NOMO-1 treated with DMSO at 0.1 percent for 48 hours (cell line): ENCODE measurements at regions not wholly inside any gene's neighbourhood (a gene's known extent, or its start where the extent isn't known, plus 50 kb on each side); places are given as distances from the start of the nearest gene placed in this dataset.

ENCODE experiments used
- DNase-seq: peaks from one replicate; lab custom pipeline; 2025; ENCODE audit not compliant: unreplicated experiment; lab: John Stamatoyannopoulos, UW

DNA sequence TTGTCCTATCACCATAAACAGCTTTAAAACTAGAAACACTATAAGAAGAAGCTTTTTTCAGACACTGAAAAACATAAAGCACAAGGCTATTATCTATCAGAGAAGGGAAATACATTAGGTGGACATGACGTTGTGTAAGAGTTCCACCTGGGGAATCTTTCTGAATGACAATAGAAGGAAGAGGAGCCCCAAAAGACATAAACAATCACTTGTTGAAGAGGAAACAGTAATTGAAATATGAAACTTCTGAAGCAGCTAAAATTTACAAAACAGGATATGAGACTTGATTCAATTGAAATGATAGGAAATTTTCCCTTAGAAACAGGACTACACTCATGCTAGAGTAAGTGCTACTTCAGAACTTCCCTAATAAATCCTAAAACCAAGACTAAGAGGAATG lies 933.6 kb downstream of the EFNA5 start:
- DNase-seq, result no peak

DNA sequence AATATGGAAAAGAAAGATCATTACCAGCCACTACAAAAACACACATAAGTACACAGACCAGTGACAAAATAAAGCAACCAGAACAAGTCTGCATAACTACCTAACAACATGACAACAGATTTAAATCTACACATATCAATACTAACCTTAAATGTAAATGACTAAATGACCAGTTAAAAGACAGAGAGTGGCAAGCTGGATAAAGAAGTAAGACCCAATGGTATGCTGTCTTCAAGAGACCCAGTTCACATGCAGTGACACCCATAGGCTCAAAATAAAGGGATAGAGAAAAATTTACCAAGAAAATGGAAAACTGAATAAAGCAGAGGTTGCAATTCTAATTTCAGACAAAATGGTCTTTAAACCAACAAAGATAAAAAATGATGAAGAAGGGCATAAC lies 938.1 kb downstream of the EFNA5 start:
- no peak for DNase-seq

DNA sequence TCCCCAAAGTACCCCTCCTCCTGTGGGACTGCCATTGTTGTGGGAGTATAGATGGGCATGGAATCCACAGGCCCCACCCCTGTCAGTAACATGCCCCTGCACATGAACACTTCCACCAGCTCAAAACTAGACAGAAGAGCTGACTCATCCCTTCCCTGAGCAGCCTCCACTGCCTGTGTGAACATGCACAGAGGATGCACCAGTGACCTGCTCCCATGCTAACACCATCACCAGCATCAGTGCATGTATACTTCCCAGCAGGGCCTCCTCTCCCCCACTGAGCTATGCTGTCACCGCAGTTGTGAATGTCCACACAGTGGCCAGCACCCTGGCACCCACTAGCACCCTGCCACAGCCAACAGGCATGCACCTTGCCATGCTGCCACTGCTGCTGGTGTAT lies 939.8 kb downstream of the EFNA5 start:
- no peak for DNase-seq

DNA sequence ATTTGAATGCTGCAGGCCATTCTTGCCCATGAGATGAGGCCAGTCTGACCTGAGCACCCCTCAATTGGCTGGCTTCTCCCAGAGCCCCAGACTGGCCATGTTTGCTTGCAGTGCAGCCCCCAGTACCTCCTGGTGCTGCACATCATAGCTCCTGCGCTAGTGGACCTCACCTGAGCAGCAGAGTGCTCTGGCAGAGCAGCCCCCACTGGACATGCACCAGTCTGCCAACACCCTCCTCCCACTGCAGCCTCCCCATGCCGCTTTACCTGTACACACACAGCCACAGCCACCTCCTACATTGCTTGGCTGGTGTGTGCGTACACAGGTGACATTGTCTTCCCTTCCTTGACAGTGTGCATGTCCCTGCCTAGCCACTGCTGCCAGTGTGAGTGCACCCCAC lies 940.2 kb downstream of the EFNA5 start:
- DNase-seq, result no peak

DNA sequence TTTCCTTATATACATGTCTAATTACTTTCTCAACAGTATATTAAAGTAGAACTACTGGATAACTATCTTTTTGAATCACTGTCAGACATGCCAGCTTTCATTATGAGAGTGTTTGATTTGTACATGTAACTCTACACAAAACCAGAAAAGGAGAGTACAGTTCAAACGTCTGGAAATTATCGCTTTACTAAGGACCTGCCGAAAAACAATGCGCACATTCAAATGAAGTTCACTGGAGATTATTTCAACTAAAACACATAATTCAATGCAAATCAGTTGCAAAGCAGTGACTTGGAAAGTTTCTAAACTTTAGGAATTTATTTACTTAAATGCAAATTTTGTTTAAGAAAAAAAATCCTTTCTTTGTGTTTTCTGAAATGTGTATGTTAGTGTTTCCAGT lies 942.5 kb downstream of the EFNA5 start:
- DNase-seq, result no peak

DNA sequence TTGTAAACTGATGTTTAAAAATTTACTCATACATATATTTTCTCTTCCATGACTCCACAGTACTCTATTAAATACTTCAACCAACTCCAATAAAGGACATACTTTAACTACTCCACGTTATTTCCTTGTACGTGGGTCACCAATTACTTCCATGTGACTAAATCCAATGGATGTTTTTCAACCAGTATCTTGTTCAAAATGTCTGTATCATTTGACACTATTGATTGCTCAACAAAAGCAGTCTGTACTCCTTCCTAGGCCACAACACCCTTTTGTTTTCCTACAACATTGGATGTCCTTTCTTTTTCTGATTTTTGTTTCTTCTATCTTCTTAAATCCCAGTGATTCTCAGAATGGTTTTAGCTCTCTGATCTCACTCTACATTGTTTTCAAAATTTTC lies 943.7 kb downstream of the EFNA5 start:
- DNase-seq, result no peak

DNA sequence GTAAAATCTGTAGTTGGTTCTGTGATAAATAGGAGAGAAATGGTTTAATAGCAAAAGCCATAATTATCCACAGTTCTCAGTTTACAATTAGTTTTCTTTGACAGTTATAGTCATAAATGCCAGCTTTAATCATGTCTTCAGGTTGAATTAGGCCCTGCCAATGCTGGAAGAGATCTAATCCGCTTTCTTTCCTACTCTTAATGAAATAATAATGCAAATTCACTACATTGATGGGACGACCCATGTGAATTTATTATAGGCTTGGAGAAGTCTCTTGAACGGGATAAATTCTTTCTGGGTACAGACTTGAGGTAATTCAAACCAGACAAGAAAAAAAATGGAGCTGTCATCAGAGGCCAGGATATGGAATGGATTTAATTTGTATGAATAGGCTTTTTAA lies 950.4 kb downstream of the EFNA5 start:
- no peak for DNase-seq

DNA sequence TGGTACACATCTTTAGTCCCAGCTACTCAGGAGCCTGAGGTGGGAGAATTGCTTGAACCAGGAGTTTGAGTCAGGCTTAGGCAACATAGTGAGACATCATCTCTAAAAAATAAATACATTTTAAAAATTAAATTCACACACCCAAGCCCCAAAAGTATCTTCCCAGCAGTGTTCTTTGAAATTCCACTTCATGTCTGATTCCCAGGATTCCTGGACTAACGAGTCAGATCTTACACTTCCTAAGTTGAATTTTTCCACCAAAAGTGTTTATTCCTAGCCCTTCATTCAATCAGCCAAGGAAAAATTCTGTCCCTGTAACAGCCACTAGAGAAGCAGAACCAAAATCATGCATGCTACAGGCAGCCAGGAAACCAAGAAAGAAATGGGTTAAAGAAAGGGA lies 970.9 kb downstream of the EFNA5 start:
- DNase-seq, result no peak

DNA sequence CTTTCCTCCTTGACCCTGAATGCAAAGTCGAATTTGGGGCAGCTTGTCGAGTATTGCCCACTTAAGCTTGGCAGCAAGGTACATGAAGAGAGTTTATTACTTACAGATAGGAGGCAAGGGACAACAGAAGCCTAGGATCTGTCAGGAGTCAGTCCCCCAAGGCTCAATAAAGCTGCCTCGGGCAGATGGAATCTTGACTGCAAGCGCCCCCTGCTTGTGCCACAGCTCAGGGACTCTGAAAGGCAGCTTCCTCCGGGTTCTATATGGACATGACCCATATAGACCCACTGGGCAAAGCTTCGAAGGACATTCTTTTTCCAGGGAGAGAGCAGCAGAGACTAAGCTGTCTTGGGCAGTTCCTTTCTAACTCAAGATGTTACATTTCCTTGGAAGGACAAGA lies 971.5 kb downstream of the EFNA5 start:
- DNase-seq, result no peak

DNA sequence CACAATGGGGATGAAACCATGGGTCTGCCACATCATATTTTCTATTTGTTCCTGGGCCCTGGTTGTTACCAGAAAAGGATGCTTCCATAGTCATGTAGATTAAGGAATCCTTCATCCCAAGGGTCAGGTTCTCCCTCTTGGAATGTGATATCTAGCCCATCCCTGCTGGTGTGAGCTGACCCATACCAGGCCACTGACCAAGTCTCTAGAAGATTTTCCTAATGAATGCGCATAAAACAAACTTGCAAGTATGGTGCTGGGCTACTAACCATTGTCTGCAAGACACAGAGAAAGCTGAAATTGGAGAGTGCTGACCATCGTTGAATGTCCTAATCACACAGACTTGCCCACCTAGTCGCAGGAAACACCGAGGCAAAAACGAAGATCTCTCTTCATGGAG lies 972.6 kb downstream of the EFNA5 start:
- no peak for DNase-seq

DNA sequence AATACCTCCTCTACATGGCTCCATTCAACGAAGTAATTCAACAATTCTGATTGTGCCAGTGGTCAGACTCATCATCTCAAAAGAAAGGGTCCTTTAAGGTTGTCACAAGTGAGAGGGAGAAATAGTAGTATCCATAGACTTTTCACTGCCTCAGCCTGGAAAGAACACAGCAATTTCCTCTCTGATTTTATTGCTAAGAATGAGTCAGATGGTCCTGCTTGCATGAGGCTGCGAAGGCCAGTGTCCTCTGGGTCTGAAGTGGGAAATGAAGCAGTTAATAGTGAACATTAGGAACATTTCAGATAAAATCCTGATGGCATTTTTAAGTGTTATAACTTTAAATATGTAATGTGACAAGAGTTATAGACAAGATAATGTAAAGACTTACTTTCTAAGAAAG lies 979.0 kb downstream of the EFNA5 start:
- no peak for DNase-seq

DNA sequence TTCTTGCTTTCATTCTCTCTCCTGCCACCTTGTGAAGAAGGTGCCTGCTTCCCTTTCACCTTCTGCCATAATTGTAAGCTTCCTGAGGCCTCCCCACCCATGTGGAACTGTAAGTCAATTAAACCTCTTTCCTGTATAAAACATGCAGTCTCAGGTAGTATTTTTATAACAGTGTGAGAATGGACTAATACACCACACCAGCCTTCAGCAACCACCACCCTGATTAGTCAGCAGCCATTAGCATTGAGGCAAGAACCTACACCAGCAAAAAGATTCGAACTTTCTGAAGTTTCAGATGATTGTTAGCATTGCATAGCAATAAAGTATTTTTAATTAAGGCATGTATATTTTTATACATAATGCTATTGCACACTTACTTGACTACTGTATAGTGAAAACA lies 980.2 kb downstream of the EFNA5 start:
- DNase-seq, result no peak

DNA sequence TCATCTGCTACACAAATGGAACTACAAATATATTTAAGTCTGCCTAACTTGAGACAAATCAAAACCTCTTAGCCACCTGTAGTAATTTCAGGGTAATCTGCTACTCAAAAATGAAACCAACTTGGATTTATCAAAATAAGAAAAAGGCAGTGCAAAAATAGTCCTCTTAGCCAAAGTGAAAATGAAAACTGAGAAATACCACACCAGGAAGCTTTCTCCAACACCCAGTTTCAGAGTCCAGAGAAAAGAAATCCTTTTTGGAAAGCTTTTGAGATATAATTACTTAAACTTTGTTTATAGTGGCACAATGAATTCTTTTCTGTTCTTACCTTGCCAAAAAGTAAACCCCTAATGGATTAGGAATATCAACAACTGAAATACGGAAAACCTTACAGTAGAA lies 990.4 kb downstream of the EFNA5 start:
- no peak for DNase-seq

DNA sequence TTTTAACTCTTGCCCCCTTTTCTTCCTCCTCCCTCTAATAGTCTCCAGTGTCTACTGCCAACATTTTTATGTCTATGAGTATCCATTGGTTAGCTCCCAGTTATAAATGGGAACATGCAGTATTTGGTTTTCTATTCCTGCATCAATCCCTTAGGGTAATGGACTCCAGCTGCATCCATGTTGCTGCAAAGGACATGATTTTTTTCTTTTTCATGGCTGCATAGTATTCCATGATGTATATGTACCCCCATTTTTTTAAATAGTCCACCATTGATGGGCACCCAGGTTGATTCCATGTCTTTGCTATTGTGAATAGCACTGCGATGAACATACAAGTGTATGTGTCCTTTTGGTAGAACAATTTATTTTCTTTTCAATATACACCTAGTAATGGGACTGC lies 993.7 kb downstream of the EFNA5 start:
- DNase-seq, result no peak

DNA sequence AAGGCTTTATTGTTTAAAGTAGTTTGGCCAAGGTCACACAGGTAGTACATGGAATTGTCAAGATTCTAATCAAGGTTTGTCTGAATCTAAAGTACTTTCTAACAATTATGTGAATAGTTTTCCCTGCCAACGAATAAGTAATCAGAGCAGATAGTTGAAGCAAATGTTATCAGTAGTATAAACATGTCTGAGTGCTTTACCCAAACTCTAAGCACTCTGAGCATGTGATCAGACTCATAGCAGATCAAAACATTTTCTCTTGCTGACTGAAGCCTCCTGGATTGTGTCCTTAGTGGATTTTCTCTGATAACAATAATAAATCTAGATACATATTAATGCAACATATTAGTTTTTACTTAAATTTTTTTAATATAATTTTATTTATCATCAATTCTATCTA lies 995.0 kb downstream of the EFNA5 start:
- no peak for DNase-seq

DNA sequence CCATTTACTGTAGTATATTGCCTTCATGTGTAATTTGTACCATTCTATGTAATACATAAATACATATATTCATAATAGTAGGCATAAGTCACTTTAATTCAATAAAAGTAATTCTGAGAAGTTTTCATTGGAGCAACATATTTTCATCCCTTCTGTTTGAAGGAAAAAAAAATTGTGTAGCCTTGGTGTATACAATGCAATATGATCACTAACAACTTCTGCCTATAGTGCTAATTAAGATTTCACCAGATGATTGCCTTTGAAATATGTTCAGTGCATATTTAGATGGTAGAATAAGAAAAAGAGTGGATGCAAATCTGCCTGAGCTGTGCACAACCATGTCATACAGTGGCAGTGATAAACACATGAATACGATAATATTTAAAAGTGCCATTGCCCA lies 996.8 kb downstream of the EFNA5 start:
- no peak for DNase-seq

DNA sequence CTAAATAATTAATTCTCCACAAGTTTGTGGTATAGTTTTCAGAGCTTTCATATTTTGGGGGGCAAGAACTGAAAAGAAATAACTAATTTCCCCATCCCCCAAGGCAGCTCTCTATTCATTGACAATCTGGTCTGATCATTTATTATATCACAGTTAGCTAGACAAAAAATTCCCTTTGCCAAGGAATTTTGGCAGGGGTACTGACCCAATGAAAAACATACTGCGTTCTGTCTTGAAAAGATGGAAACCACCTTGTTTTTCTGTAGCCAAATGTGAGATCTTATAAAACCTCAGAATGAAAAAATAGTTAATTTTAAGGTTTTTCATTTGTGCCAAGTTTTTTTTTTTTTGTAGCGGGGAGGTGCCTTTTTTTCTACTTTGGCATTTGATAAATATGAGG lies 1008.9 kb downstream of the EFNA5 start:
- DNase-seq, result no peak

DNA sequence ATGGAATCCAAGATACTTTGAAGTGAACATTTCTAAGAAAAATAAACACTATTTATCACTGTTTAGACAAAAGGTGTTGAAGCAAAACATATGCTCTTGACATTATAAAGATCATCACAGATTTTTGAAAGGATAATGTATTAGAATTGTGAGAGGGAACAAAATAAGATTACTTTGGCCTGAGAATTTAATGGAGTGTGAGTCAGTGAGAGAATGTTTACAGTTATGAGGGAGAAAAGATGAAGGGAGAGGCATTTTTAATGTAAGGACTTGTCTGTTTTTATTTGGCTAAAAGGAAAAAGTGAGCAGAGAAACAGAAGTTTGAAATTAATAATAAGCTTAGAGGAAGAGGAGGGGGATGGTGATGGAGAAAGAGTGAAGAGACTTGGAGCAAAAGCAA lies 1010.1 kb downstream of the EFNA5 start:
- no peak for DNase-seq

DNA sequence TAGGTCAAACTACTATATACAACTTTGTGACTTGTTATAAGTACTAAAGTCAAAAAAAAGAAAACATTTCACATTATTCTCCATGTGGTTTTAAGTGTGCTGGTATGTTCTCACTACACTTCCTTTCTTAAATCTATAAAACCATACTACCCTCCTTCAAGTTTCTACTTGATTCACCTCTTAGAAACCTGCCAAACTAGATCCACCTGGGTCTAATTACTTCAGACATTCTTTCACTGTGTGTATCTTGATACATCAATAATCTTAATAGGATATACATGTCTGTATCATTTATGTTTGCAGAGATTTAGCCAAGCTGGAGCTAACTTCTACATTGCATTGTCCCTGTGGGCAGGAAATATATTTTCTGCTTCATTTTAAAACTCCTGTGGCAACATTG lies 1012.6 kb downstream of the EFNA5 start:
- DNase-seq, result no peak

DNA sequence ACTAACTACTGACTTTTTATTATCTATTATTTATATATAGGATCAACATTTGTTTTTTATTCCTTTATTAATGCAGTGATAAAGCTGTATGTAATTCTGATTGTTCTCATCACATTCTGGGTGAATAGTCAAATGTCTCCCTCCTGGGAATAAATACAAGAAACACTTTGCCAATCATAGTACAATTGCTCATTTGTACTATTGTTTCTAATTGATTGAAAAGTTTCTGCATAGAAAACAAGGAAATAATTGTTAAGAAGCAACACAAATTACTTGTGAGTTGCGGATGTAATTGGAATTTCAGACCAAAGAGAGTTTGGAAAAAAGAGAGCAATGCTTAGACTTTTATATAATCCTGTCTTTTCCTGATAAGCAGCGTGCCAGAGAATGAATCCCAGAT lies 1013.9 kb downstream of the EFNA5 start:
- DNase-seq, result no peak

DNA sequence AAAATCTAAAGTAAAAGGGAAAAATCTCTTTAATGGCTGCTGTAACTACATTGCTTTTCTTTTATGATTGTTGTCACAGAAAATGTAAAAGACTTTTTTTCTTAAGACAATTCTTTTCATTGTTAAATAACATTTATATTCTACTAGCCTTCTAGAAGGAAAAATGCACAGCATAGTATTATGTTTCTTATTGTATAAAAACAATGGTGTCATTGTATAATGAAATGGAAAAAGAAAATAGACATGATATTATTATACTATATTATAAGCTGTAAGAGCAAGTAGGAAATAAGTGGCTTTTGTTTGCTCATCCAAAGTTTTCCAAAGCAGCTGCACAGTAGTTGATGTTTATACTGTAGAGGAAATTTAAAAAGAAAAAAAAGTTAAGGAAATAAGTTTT lies 1021.7 kb downstream of the EFNA5 start:
- DNase-seq, result no peak

DNA sequence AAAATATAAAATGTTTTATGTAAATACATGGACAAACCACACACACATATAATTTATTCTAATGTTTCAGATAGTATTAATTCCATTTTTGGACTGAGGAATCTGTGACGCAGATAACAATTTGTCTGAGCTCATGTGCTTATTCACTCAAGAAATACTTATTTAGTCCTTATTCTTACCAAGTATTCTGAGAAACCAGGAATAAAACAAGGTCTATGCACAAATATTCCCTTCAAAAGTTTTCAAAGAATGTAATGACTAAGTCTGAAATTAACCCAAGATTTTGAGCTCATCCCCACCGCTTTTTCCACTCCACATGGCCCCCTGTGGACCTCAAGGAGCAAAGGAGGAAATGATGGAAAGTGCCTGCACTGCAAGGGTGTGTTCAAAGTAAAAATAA lies 1022.3 kb downstream of the EFNA5 start:
- no peak for DNase-seq

DNA sequence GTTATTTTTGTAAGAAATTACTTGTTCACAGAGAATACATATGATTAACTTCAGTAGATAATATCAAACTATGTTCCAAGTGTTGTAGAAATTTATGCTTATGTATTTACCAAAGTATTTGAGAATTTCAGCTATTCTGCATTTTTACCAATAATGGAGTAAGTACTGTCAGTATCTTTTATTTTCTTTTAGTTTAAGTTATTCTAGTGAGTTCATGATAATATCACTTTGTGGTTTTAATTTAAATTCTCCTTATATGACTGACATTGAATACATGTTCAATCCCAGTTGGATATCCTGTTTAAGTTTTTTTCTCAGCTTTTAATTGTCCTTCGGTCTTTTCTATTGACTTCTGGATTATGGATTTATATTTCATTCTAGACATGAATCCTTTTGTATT lies 1024.6 kb downstream of the EFNA5 start:
- DNase-seq, result no peak

DNA sequence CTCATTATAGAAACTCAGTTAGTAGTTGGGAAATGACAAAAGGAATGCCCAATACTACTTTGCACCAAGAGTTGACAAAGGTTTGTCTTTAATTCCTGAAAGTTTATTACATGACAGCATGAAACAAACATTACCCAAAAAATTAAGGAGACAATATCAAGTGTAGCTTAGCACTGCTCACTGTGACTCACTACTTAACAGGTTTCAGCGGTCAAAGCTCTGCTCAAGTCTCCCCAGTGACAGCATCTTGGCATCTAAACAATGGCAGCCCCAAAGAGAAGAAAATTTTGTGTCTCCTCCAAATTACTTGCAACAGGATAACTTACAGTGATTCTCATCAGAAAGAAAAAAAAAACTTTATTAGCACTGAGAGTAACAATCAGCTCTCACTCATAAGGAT lies 1030.2 kb downstream of the EFNA5 start:
- no peak for DNase-seq
